Right lobe of liver (tissue), 4 donors: ENCODE measurements at regions not wholly inside any gene's neighbourhood (a gene's known extent, or its start where the extent isn't known, plus 50 kb on each side); places are given as distances from the start of the nearest gene placed in this dataset.

ENCODE experiments used
- POLR2A ChIP-seq: fragments of 450-650 bp; IDR thresholded peaks from one replicate; pipeline ENCODE4 v1.6.1; 2017; ENCODE audit warnings: antibody characterized with exemption, mild to moderate bottlenecking
- TF ChIP-seq, protein P1 (sequence below), 4 donors: fragments of 200-600 bp in 3 of 4; fragments of 450-650 bp in 1 of 4; IDR thresholded peaks; one replicate each; pipeline versions ENCODE4 v1.5.1 to v1.8.0; 2016 to 2022; ENCODE audit warnings: antibody characterized with exemption in 4 of 4, mild to moderate bottlenecking in 2 of 4
- donor health status: DM: no; HTN: no; CAD: no.
- donor health status: DM: no; HTN: no; CAD: no.
- donor health status: DM: no; HTN: yes; CAD: no.

DNA sequence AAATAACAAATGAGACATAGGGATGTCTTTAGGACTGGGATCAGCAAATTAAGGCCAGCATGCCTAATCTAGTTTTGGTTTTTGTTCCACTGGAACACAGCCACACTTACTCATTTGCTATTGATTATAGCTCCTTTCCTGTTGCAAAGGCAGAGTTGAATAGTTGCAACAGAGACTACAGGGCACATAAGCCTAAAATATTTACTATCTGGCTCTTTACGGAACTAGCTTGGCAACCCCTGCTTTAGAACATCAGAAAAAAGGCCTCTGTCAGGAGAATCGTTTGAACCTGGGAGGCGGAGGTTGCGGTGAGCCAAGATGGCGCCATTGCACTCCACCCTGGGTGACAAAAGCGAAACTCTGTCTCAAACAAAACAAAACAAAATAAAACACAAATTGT is 384.8 kb downstream of the ELAVL2 start:
- TF ChIP-seq, protein P1, sequence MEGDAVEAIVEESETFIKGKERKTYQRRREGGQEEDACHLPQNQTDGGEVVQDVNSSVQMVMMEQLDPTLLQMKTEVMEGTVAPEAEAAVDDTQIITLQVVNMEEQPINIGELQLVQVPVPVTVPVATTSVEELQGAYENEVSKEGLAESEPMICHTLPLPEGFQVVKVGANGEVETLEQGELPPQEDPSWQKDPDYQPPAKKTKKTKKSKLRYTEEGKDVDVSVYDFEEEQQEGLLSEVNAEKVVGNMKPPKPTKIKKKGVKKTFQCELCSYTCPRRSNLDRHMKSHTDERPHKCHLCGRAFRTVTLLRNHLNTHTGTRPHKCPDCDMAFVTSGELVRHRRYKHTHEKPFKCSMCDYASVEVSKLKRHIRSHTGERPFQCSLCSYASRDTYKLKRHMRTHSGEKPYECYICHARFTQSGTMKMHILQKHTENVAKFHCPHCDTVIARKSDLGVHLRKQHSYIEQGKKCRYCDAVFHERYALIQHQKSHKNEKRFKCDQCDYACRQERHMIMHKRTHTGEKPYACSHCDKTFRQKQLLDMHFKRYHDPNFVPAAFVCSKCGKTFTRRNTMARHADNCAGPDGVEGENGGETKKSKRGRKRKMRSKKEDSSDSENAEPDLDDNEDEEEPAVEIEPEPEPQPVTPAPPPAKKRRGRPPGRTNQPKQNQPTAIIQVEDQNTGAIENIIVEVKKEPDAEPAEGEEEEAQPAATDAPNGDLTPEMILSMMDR (IDR thresholded peaks at IDR 0.05), result no peak
- no peak for TF ChIP-seq POLR2A
